PC-9 (cell line): ENCODE measurements at regions not wholly inside any gene's neighbourhood (a gene's known extent, or its start where the extent isn't known, plus 50 kb on each side); places are given as distances from the start of the nearest gene placed in this dataset.

Experiments
- BruUV-seq: library from RNA; stranded (reverse); fragments of 400-500 nt; replicated peaks from 2 replicates; lab custom pipeline; 2021; lab: Mats Ljungman, UMichigan
- CTCF ChIA-PET: fragments of 300-600 bp; sonication (Branson Sonifier 250); formaldehyde crosslinking; loops from one replicate; lab custom pipeline; 2022; ENCODE audit warnings: antibody characterized with exemption; lab: Charles Lee
- POLR2A ChIA-PET: fragments of 300-600 bp; sonication (Branson Sonifier 250); formaldehyde crosslinking; loops from one replicate; lab custom pipeline; 2022; ENCODE audit warnings: antibody characterized with exemption; ENCODE audit not compliant: unreplicated experiment; lab: Charles Lee
- DNase-seq, 2 experiments: peaks; one replicate each; pipeline versions ENCODE4 v3.0.0 to v3.0.0-alpha.2; 2015 to 2022; ENCODE audit warnings: mixed read lengths in 1 of 2
- H2AFZ ChIP-seq: fragments of 200-600 bp; sonication (generic); 2 replicates; pipeline ENCODE4 v1.8.1; 2017; ENCODE audit warnings: antibody characterized with exemption
- H3F3A ChIP-seq: fragments of 200-600 bp; sonication (generic); 2 replicates; pipeline ENCODE4 v1.8.1; 2017; ENCODE audit warnings: antibody characterized with exemption, mild to moderate bottlenecking, low read depth; ENCODE audit not compliant: insufficient read depth
- H3K27ac ChIP-seq: fragments of 200-600 bp; sonication (generic); 2 replicates; pipeline ENCODE4 v1.6.1; 2016; ENCODE audit warnings: mixed run types
- H3K27me3 ChIP-seq: fragments of 200-600 bp; sonication (generic); 2 replicates; pipeline ENCODE4 v1.6.1; 2016; ENCODE audit warnings: low read depth, mixed run types; ENCODE audit not compliant: insufficient read depth
- H3K36me3 ChIP-seq: fragments of 200-600 bp; sonication (generic); 2 replicates; pipeline ENCODE4 v1.6.1; 2016; ENCODE audit warnings: low read depth, mixed run types
- H3K4me1 ChIP-seq: fragments of 200-600 bp; sonication (generic); replicated peaks from 2 replicates; pipeline ENCODE4 v1.6.1; 2016; ENCODE audit warnings: mixed run types; ENCODE audit not compliant: insufficient read depth
- H3K4me2 ChIP-seq: fragments of 200-600 bp; sonication (generic); 2 replicates; pipeline ENCODE4 v1.6.1; 2017; ENCODE audit warnings: mixed run types
- H3K4me3 ChIP-seq: fragments of 200-600 bp; sonication (generic); 2 replicates; pipeline ENCODE4 v1.6.1; 2016; ENCODE audit warnings: mixed run types
- H3K79me2 ChIP-seq: fragments of 200-600 bp; sonication (generic); 2 replicates; pipeline ENCODE4 v1.6.1; 2017; ENCODE audit warnings: low read depth, mixed run types
- H3K9me2 ChIP-seq: fragments of 200-600 bp; sonication (generic); 2 replicates; pipeline ENCODE4 v1.8.1; 2017; ENCODE audit warnings: mild to moderate bottlenecking; ENCODE audit not compliant: insufficient read depth
- H3K9me3 ChIP-seq: fragments of 200-600 bp; sonication (generic); 2 replicates; pipeline ENCODE4 v1.8.1; 2016; ENCODE audit warnings: low read depth; ENCODE audit not compliant: insufficient read depth
- H4K20me1 ChIP-seq: fragments of 200-600 bp; sonication (generic); 2 replicates; pipeline ENCODE4 v1.8.1; 2017; ENCODE audit not compliant: insufficient read depth
- EZH2 ChIP-seq: fragments of 200-600 bp; sonication (generic); IDR thresholded peaks from 2 replicates; pipeline ENCODE4 v1.8.0; 2017; ENCODE audit warnings: antibody characterized with exemption, low read depth
- intact Hi-C: fragments of 100-400 bp; cut with micrococcal nuclease; formaldehyde crosslinking; loops from one replicate; pipeline ENCODE4 v1.10.0; 2022; ENCODE audit not compliant: unreplicated experiment
- TF ChIP-seq, protein P1 (sequence below): fragments of 200-600 bp; sonication (generic); conservative IDR thresholded peaks from 2 replicates; pipeline ENCODE4 v1.6.1; 2017; ENCODE audit warnings: mixed run types, antibody characterized with exemption, mild to moderate bottlenecking, moderate library complexity

DNA sequence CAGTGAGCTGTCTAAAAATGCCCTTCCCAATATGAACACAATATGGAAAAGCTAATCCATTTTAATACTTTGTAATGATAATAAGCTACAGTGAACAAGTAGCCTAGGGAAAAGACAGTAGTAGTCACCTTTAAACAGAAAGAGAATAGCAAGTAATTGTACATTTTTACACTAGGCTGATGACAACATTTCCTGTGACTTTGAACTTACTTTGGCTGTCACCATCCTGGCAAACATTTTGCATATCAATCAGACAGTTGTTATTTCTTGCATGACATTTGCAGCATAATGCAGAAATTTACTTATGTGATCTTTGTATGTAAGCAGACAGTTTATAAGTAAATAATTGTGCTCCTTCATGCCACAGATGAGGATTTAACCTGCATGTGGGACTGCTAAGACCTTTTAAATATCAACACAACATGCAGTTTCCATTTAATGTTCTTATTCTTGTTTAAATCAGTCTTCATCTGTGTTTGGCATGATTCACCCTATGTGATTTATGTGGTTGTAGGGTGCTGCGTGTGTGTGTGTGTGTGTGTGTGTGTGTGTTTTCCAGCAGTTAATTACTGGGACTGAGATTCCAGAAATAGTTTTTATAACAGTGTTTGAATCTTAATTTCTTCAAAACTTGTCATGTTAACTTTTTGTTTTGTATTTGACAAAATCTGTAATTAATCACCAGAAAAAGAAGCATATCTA, 997.1 kb upstream of the ARRDC3 start:
- Histone ChIP-seq H2AFZ (no peak overlapping the region), H3K79me2 (no peaks in the 10 kb centered on the region), H3K4me3 (no peak overlapping the region), H3K4me2 (no peak overlapping the region), H3K9me2 (no peaks in the 10 kb centered on the region), H3F3A (no peaks in the 10 kb centered on the region), H4K20me1 (no peaks in the 10 kb centered on the region), H3K27ac (no peak overlapping the region), H3K27me3 (no peaks in the 10 kb centered on the region), H3K9me3 (no peaks in the 10 kb centered on the region), H3K4me1 (no peaks in the 10 kb centered on the region), H3K36me3 (no peaks in the 10 kb centered on the region)
- POLR2A ChIA-PET, result no interaction called here
- intact Hi-C loops, result no loop called here
- TF ChIP-seq, protein P1, sequence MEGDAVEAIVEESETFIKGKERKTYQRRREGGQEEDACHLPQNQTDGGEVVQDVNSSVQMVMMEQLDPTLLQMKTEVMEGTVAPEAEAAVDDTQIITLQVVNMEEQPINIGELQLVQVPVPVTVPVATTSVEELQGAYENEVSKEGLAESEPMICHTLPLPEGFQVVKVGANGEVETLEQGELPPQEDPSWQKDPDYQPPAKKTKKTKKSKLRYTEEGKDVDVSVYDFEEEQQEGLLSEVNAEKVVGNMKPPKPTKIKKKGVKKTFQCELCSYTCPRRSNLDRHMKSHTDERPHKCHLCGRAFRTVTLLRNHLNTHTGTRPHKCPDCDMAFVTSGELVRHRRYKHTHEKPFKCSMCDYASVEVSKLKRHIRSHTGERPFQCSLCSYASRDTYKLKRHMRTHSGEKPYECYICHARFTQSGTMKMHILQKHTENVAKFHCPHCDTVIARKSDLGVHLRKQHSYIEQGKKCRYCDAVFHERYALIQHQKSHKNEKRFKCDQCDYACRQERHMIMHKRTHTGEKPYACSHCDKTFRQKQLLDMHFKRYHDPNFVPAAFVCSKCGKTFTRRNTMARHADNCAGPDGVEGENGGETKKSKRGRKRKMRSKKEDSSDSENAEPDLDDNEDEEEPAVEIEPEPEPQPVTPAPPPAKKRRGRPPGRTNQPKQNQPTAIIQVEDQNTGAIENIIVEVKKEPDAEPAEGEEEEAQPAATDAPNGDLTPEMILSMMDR, result no peak
- no peak for TF ChIP-seq EZH2
- DNase-seq, result no peak
- BruUV-seq, result no TSS peak
- CTCF ChIA-PET, result no interaction called here

DNA sequence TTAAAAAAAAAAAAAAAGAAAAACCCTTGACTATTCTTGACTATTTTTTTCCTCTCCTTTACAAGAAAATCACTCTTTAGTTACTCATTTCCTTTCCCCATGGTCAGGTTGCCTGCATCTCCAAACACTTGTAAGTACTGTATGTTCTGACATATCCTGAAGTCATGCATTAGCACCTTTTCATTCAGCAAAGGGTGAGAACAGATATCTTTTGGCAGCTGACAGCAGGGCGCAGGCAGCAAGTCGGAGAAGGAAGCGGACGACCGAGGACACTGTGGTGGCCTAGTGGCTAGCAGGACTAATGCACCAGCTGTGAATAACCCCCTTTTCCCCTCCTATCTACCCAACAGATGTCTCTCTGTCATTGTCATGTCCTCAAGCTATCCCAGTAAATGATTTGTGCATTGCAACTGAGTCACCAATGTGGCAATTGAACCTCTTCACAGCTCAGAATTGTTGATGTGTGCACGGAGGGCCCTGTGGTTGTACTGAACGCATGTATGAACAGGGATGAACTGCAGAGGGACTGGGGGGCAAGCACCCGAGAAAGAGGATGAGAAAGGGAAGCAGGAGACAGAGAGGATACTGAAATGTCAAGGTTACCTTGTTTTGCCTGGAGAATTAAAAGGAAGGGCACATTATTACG, 996.0 kb upstream of the ARRDC3 start:
- no peak for DNase-seq
- no peaks in the 10 kb centered on the region for H3K27me3 ChIP-seq
- POLR2A ChIA-PET, result no interaction called here
- no peak overlapping the region for H3K4me3 ChIP-seq
- H2AFZ ChIP-seq, result no peak overlapping the region
- no TSS peak for BruUV-seq
- H3K4me1 ChIP-seq, result no peaks in the 10 kb centered on the region
- H3F3A ChIP-seq, result no peaks in the 10 kb centered on the region
- intact Hi-C loops, result no loop called here
- CTCF ChIA-PET, result no interaction called here
- H3K27ac ChIP-seq, result no peak overlapping the region
- H3K4me2 ChIP-seq, result no peak overlapping the region
- H3K36me3 ChIP-seq, result no peaks in the 10 kb centered on the region
- TF ChIP-seq, protein P1, result no peak
- H4K20me1 ChIP-seq, result no peaks in the 10 kb centered on the region
- no peaks in the 10 kb centered on the region for H3K9me2 ChIP-seq
- no peaks in the 10 kb centered on the region for H3K79me2 ChIP-seq
- no peaks in the 10 kb centered on the region for H3K9me3 ChIP-seq

DNA sequence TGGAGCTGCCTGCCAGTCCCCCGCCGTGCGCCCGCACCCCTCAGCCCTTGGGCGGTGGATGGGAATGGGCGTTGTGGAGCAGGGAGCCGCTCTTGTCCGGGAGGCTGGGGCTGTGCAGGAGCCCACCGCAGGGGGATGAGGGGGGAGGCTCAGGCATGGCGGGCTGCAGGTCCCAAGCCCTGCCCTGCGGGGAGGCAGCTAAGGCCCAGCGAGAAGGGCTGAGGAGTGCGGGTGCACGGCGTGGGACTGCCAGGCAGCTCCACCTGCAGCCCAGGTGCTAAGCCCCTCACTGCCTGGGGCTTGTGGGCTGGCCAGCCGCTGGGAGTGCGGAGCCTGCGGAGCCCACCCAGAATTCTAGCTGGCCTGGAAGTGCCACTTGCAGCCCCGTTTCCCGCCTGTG, 991.7 kb upstream of the ARRDC3 start:
- Histone ChIP-seq H3K79me2 (no peaks in the 10 kb centered on the region), H4K20me1 (no peaks in the 10 kb centered on the region), H3K4me3 (no peak overlapping the region), H2AFZ (no peak overlapping the region), H3F3A (no peaks in the 10 kb centered on the region), H3K27ac (no peak overlapping the region), H3K4me2 (no peak overlapping the region), H3K9me2 (no peaks in the 10 kb centered on the region; the same call in 1 of the 2 replicates), H3K4me1 (no peaks in the 10 kb centered on the region), H3K27me3 (no peaks in the 10 kb centered on the region), H3K9me3 (no peaks in the 10 kb centered on the region), H3K36me3 (no peaks in the 10 kb centered on the region)
- intact Hi-C loops, result no loop called here
- TF ChIP-seq, protein P1, result no peak
- TF ChIP-seq EZH2, result no peak
- ChIA-PET CTCF (no interaction called here), POLR2A (no interaction called here)
- BruUV-seq, result no TSS peak
- no peak for DNase-seq
